ENCODE measurements at regions not wholly inside any gene's neighbourhood (a gene's known extent, or its start where the extent isn't known, plus 50 kb on each side); places are given as distances from the start of the nearest gene placed in this dataset.
"Not testable (repeated sequence)": the region's sequence is repeated elsewhere in the genome, so short reads cannot be mapped to it uniquely, and the experiment has no call there.

- no peak for DNase-seq
Measured at GRCh38 chr17:79560527-79560926, 50.3 kb downstream of the RBFOX3 start.

DNA sequence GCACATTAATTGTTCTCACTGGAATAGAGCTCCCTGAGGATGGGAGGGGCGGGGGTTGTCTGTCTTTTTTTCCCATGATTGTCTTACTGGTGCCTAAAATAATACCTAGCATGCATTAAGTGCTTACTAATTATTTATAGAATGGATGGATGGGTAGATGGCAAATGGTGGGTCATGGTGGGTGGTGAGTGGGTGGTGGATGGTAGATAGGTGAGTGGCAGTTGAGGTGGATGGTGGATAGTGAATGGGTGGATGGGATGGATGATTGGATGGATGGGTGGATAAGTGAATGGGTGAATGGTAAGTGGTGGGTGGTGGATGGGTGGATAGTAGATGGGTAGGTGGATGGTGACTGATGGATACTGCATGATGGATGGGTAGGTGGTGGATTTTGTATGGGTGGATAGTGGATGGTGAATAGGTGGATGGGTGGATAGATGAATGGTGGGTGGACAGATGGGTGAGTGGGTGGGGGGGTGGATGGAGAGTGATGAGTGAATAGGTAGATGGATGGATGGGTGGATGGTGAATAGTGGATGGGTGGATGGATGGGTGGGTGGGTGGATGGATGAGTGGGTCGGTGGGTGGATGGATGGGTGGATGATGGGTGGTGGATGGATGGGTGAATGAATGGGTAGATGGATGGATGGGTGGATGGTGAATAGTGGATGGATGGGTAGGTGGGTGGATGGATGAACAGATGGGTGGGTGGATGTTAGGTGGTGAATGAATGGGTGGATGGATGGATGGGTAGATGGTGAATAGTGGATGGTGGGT, 51.6 kb downstream of the RBFOX3 start:
- DNase-seq, result no peak

- DNase-seq, result peak in 8 of 58 donors; percentile 12 to 67 (median 22)
Measured at GRCh38 chr17:79558091-79558900, 52.6 kb downstream of the RBFOX3 start.

GRCh38 chr17:79557276-79558090, 53.4 kb downstream of the RBFOX3 start:
- no peak for DNase-seq

DNA sequence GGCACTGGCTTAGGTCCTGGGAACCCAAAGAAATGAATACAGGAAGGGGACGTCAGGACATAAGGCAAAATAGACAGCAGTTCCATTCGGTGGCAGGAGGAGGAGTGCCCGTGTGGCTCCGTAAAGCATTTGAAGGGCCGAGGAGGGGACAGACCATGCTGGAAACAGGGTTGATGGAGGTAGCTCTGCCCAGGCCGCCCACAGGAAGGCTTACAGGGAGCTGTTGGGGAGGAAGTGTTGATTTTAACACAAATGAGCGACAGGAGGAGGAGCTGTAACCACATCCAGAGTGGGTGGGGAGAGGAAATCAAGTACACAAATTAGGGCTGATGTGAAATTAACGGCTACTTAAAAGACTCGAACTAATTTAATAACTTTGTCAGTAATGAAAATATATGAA, 54.6 kb downstream of the RBFOX3 start:
- DNase-seq, result no peak

DNA sequence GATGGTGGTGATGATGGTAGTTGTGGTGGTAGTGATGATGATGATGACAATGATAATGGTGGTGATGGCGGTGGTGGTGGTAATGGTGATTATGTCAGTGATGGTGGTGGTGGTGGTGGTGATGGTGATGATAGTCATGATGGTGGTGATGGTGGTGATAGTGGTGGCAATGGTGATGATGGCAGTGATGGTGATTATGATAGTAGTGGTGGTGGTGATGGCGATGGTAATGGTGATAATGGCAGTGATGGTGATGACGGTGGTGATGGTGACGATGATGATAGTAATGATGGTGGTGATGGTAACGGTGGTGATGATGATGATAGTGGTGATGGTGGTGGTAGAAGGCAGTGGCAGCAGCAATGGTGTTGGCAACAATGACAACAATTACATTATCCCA, 55.3 kb downstream of the RBFOX3 start:
- no peak for DNase-seq

DNA sequence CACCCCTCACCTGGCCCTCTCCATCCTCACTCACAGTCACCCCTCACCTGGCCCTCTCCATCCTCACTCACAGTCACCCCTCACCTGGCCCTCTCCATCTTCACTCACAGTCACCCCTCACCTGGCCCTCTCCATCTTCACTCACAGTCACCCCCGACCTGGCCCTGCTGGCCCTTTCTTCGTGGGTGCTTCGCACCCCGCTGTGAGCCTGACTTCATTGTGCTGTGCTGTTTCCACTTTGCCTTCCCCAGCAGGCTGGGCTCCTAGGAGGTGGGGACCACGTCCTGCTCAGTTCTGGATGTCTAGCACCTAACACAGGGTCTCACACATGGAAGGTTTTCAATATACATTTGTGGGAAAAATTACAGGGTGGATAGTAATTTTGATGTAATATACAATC, 56.5 kb downstream of the RBFOX3 start:
- DNase-seq, result not testable (repeated sequence)

GRCh38 chr17:79552824-79553223, 58.0 kb downstream of the RBFOX3 start:
- no peak for DNase-seq

DNA sequence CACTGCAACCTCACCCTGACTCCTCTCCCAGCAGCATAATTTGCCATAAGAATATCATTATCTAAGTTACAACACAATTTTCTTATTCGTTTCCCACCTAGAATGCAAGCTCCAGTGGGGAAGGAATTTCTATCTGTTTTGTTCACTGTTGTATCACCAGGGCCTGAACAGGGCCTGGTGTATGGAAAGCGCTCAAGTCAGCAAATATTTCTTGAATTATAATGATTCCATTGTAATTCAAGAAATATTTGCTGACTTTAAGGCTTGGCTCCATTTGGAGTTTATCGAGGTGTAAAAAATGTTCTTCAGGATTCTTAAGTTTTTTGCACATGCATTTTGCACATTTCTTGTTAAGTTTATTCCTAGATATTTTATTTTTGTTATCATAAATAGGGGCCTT, 58.4 kb downstream of the RBFOX3 start:
- DNase-seq, result no peak

DNA sequence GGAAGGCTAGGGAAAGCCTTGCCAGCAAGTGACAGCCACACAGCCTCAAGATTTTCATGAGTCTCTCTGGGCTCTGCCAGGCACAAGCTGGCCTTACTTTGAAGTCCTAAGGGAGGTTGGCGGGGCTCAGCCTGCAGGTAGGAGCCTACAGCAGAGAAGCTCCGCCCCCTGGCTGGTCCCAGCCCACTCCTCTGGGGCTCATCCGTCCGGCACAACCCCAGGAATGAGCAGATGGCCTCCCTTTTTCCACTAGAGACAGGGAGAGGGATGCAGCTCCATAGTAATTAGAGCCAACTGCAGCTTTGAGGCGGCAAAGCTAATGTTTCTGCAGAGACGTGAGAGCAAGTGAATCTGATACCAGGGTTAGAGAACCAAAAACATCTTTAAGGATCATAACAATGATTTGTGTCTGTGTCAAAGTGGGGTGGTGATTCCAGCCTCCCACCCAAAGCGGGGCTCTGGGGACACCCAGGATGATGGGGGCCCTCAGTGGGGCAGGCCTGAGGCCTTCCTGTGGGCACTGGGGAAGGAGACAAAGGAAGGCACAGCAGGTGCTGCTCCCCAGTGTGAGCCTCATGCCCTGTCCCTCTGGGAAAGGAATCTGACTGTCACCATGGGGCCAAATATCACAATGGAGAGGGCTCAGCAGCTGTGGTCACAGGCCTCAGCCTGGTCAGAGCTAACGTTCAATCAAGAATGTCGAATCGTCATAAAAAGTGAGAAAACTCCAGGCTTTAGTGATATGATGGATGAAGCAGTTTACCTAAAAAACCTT, 61.5 kb downstream of the RBFOX3 start:
- DNase-seq, result no peak

- DNase-seq, result no peak
Measured at GRCh38 chr17:79548116-79548515, 62.7 kb downstream of the RBFOX3 start.

- no peak for DNase-seq
Measured at GRCh38 chr17:79547586-79547985, 63.3 kb downstream of the RBFOX3 start.

GRCh38 chr17:79547171-79547570, 63.7 kb downstream of the RBFOX3 start:
- DNase-seq, result not testable (repeated sequence)

DNA sequence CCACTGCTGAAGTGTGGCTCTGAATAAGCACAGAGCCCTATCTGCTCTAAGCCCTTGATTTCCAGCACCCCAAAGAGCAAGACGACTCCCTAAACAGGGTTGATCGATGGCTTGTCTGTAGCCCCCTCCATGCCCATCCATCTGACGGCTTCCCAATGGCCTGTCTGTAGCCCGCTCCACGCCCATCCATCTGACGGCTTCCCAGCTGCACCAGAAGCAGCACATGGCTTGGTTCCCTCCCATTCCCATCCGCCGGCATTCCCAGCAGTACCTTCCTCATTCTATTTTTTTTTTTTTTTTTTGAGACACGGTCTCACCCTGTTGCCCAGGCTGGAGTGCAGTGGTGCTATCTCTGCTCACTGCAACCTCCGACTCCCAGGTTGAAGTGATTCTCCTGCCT, 64.5 kb downstream of the RBFOX3 start:
- DNase-seq, result no peak

GRCh38 chr17:79545251-79546005, 65.4 kb downstream of the RBFOX3 start:
- DNase-seq, result no peak

- peak in 31 of 58 donors; percentile 18 to 80 (median 47) for DNase-seq
Measured at GRCh38 chr17:79544142-79544914, 66.5 kb downstream of the RBFOX3 start.

GRCh38 chr17:79543531-79543930, 67.3 kb downstream of the RBFOX3 start:
- DNase-seq, result no peak

DNA sequence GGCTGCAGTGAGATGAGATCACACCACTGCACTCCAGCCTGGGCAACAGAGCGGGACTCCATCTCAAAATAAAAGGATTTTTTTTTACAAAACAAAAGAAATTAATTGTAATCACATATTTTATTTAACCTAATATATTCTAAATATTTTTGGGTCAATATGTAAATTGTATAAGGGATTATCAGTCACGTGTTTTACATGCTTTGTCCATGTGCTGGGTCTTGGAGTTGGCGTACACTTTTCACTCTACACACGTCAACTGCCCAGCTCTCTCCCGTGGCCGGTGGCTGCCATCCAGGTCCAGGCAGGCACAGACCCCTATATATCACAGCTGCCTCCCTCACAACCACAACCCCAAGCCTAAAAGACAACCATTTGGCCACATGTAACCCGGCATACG, 68.1 kb downstream of the RBFOX3 start:
- no peak for DNase-seq
